ENCODE measurements at regions not wholly inside any gene's neighbourhood (a gene's known extent, or its start where the extent isn't known, plus 50 kb on each side); places are given as distances from the start of the nearest gene placed in this dataset.

DNA sequence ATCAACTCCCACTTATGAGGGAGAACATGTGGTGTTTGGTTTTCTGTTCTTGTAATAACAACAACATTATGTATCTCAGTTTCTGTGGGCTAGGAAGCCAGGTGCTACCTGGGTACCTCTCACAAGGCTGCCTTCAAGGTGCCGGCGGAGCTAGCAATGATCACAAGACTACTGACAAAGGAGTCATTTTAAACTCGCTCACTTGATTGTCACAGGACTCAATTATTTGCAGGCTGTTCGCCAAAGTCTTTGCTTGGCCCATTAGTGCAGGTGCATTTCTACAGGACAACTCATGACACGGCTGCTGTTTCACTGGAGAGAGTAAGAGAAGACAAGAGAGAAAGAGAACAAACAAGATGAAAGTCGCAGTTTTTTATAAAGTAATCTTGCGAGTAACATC is 1237.4 kb upstream of the TMPRSS15 start:
- TF ChIP-seq POLR2A (IDR thresholded peaks at IDR 0.05) = no peak
- no peak for TF ChIP-seq CTCF (IDR thresholded peaks at IDR 0.05)

All from heart left ventricle (tissue), 13 donors.